ENCODE measurements at regions not wholly inside any gene's neighbourhood (a gene's known extent, or its start where the extent isn't known, plus 50 kb on each side); places are given as distances from the start of the nearest gene placed in this dataset.
A peak's percentile ranks its signal among the peaks of the same experiment; 100 is the strongest.
"Not testable (repeated sequence)": the region's sequence is repeated elsewhere in the genome, so short reads cannot be mapped to it uniquely, and the experiment has no call there.

DNA sequence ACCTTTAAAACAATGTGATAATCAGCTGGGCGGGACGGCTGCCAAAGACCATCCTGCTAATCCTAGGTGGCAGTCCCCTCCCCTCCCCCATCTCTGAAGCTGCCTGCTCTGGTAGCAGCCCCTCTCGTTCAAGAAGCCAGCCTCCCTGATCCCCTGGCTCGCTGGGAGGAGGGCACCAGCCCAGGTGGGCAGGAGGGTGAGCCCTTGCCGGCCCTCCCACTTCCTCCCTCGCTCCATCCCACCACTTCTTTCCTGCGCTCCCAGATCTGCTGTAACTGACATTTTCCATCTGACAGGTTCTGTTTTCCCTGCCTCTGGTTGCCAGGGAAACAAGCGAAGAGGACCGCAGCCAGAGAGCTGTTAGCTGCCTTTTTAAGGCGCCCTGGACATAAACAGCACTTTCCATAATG lies 155.7 kb upstream of the TNRC6C start:
- Histone ChIP-seq H3K27me3 (no peaks in the 10 kb centered on the region), H3K9me3 (no peaks in the 10 kb centered on the region), H3K36me3 (no peaks in the 10 kb centered on the region), H3K4me3 (no peak overlapping the region), H3K27ac (no peak overlapping the region), H3K4me1 (no peaks in the 10 kb centered on the region)
- intact Hi-C loops (cut with DNase I), result no loop called here
- DNase-seq (peak in 1 of 6 donors; percentile 30), FAIRE-seq (no peak), ATAC-seq (peak in 3 of 4 donors; percentile 29 to 67 (median 40))
- 2 to 4% methylated on average over 8 to 10 of the region's 10 CpGs for WGBS, 2 donors
- TF ChIP-seq, protein P1, sequence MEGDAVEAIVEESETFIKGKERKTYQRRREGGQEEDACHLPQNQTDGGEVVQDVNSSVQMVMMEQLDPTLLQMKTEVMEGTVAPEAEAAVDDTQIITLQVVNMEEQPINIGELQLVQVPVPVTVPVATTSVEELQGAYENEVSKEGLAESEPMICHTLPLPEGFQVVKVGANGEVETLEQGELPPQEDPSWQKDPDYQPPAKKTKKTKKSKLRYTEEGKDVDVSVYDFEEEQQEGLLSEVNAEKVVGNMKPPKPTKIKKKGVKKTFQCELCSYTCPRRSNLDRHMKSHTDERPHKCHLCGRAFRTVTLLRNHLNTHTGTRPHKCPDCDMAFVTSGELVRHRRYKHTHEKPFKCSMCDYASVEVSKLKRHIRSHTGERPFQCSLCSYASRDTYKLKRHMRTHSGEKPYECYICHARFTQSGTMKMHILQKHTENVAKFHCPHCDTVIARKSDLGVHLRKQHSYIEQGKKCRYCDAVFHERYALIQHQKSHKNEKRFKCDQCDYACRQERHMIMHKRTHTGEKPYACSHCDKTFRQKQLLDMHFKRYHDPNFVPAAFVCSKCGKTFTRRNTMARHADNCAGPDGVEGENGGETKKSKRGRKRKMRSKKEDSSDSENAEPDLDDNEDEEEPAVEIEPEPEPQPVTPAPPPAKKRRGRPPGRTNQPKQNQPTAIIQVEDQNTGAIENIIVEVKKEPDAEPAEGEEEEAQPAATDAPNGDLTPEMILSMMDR (IDR thresholded peaks at IDR 0.05), result no peak

DNA sequence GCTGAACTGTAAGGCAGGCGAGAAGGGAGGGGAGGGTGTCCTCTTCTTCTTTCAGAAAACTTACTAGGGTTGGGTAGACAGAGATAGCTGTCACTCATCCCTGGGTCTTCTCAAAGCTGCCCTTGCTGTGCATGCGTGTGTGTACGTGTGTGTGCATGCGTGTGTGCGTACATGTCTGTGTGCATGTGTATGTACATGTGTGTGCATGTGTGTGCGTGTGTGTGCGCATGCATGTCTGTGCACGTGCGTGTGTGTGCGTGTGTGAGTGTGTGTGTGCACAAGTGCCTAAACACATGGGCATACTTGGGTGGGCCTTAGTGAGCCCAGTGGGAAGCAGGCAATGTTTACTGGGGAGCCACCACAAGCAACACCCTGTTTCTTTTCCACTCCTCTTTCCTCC lies 154.8 kb upstream of the TNRC6C start:
- DNase-seq (peak in 1 of 6 donors; percentile 5), ATAC-seq (no peak)
- WGBS, 2 donors, result 75 to 84% methylated on average over 10 of the region's 10 CpGs

DNA sequence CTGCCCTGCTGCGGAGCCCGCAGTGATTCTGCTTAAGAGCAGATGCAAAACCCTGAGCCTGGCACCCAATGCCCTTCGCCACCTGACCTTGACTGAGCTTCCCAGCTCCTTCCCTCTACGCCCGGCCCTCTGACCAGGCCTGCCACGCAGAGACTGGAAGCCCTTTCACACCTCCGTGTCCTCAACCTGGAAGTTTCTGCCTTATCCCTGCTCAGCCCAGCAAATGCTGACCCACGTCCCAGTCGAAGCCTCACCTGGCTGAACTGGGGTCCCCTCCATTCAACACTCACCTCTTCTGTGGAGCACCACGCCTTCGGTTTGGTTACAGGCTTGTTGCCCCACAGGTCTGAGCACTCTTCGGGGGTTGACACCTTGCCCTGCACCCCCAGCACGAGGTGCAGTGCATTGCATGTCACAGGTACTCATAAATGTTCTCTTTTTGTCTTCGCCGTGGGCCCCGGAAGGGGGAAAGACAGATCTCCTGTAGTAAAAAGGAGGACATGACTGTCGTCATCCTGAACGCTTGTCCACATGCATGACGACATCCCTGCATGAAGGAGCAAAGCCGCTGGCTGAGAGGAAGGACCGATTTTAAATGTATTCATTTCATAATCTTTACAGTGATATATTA lies 153.6 kb upstream of the TNRC6C start:
- Histone ChIP-seq H3K36me3 (no peaks in the 10 kb centered on the region), H3K4me3 (no peak overlapping the region), H3K27me3 (no peaks in the 10 kb centered on the region), H3K27ac (no peak overlapping the region), H3K9me3 (no peaks in the 10 kb centered on the region), H3K4me1 (no peaks in the 10 kb centered on the region)
- peak in 1 of 6 donors; percentile 23 for DNase-seq
- TF ChIP-seq, protein P1 (IDR thresholded peaks at IDR 0.05), result no peak
- WGBS, 2 donors, result 47 to 64% methylated on average over 21 of the region's 21 CpGs
- FAIRE-seq, result no peak
- no peak for ATAC-seq
- intact Hi-C loops (cut with DNase I), result no loop called here

More for the DNA sequence above, 154.8 kb upstream of the TNRC6C start:
- TF ChIP-seq, protein P1 (IDR thresholded peaks at IDR 0.05), result no peak
- H3K9me3 ChIP-seq, result no peaks in the 10 kb centered on the region
- no peak overlapping the region for H3K27ac ChIP-seq
- H3K4me1 ChIP-seq, result no peaks in the 10 kb centered on the region
- no peak overlapping the region for H3K4me3 ChIP-seq
- H3K36me3 ChIP-seq, result no peaks in the 10 kb centered on the region
- H3K27me3 ChIP-seq, result no peaks in the 10 kb centered on the region
- no peak for FAIRE-seq
- intact Hi-C loops (cut with DNase I), result no loop called here

DNA sequence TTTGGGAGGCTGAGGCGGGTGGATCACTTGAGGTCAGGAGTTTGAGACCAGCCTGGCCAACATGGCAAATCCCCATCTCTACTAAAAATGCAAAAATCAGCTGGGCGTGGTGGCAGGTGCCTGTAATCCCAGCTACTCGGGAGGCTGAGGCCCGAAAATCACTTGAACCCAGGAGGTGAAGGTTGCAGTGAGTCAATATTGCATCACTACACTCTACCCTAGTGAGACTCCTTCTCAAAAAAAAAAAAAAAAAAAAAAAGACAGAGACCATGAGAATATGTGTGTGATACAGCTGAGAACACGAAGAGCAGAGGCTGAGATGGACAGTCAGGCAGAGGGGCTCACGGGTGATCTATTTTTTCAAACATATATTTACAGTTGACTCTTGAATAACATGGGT lies 152.5 kb upstream of the TNRC6C start:
- intact Hi-C loops (cut with DNase I); H3K9me3 ChIP-seq; FAIRE-seq; H3K36me3 ChIP-seq; H3K27me3 ChIP-seq; H3K27ac ChIP-seq; H3K4me1 ChIP-seq; ATAC-seq; DNase-seq; H3K4me3 ChIP-seq: not testable (repeated sequence)
- WGBS, 2 donors, result 41 to 54% methylated on average over 6 of the region's 6 CpGs

DNA sequence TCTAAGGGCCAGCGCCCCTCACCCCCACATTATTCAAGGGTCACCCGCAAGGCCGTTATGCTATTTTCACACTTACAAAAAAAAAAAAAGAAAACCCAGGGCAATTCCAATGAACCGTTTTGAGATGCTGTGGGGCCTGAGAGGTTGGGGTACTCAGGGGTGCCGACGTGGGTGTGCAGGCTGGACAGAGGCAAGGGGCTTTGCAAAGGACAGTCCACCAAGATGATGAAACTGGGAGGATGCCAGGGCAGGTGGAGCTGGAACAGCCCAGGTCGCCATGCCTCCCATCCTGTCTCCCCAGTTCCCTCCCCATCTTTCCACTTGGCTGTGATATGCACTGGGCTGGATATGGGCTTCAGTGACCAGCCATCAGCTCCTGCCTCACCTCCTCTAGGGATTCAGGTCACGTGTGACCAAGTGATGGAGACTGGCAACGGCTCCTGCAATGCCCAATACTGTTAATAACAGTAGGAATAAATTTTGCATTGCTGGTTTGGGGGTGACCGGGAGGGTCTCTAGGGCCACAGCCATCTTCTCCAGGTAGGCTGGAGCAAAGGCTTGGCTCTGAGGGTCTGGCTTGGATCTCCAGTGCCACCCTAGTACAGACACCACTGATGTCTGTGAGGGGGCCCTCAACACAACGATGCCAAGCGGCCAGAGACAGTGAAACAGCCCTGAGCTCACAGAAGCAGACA lies 151.3 kb upstream of the TNRC6C start:
- TF ChIP-seq, protein P1 (IDR thresholded peaks at IDR 0.05), result no peak
- no peaks in the 10 kb centered on the region for H3K27me3 ChIP-seq
- H3K4me3 ChIP-seq, result no peak overlapping the region
- FAIRE-seq, result no peak
- ATAC-seq, result no peak
- DNase-seq, result peak in 1 of 6 donors; percentile 6
- H3K27ac ChIP-seq, result no peak overlapping the region
- no peaks in the 10 kb centered on the region for H3K36me3 ChIP-seq
- WGBS, 2 donors, result 58 to 68% methylated on average over 12 of the region's 12 CpGs
- intact Hi-C loops (cut with DNase I), result no loop called here
- no peaks in the 10 kb centered on the region for H3K9me3 ChIP-seq
- H3K4me1 ChIP-seq, result no peaks in the 10 kb centered on the region

Data from pancreas (tissue), 10 donors.